WERI-Rb-1 (cell line): ENCODE measurements at regions not wholly inside any gene's neighbourhood (a gene's known extent, or its start where the extent isn't known, plus 50 kb on each side); places are given as distances from the start of the nearest gene placed in this dataset.

Source experiments
- DNase-seq: peaks from one replicate; pipeline ENCODE4 v3.0.0-alpha.2; 2020
- H3K27ac ChIP-seq: fragments of 250-450 bp; sonication (Bioruptor Pico); 2 replicates; pipeline ENCODE4 v1.5.1; 2020; ENCODE audit warnings: mild to moderate bottlenecking, moderate library complexity
- H3K27me3 ChIP-seq: fragments of 250-450 bp; sonication (Bioruptor Pico); 2 replicates; pipeline ENCODE4 v1.5.1; 2021; ENCODE audit warnings: mild to moderate bottlenecking, low read depth, moderate library complexity; ENCODE audit not compliant: insufficient read depth, severe bottlenecking
- H3K36me3 ChIP-seq: fragments of 250-450 bp; sonication (Bioruptor Pico); 2 replicates; pipeline ENCODE4 v1.5.1; 2020; ENCODE audit warnings: mild to moderate bottlenecking, moderate library complexity
- H3K4me3 ChIP-seq: 2 replicates; pipeline ENCODE4 v1.5.1; 2011; ENCODE audit warnings: low read depth, mild to moderate bottlenecking, control low read depth, low read length
- H3K9me3 ChIP-seq: fragments of 250-450 bp; sonication (Bioruptor Pico); 2 replicates; pipeline ENCODE4 v1.5.1; 2021; ENCODE audit warnings: mild to moderate bottlenecking, moderate library complexity; ENCODE audit not compliant: severe bottlenecking
- CTCF ChIP-seq: IDR thresholded peaks from 2 replicates; pipeline ENCODE4 v1.5.1; 2011; ENCODE audit warnings: low read depth, mild to moderate bottlenecking, control low read depth, inconsistent platforms, low read length

GRCh38 chr1:98364544-98364943 lies 297.0 kb upstream of the SNX7 start:
- no peaks in the 10 kb centered on the region for H3K36me3 ChIP-seq
- no peak overlapping the region for H3K4me3 ChIP-seq
- no peaks in the 10 kb centered on the region for H3K27me3 ChIP-seq
- H3K9me3 ChIP-seq = no peaks in the 10 kb centered on the region
- no peak for TF ChIP-seq CTCF
- DNase-seq = no peak
- no peak overlapping the region for H3K27ac ChIP-seq

GRCh38 chr1:98360864-98361263 lies 300.7 kb upstream of the SNX7 start:
- H3K4me3 ChIP-seq = no peak overlapping the region
- H3K9me3 ChIP-seq = no peaks in the 10 kb centered on the region
- TF ChIP-seq CTCF = no peak
- no peaks in the 10 kb centered on the region for H3K36me3 ChIP-seq
- no peaks in the 10 kb centered on the region for H3K27me3 ChIP-seq
- DNase-seq = no peak
- H3K27ac ChIP-seq = no peak overlapping the region

GRCh38 chr1:98355656-98356383 lies 305.7 kb upstream of the SNX7 start:
- Histone ChIP-seq H3K36me3 (no peaks in the 10 kb centered on the region), H3K4me3 (no peak overlapping the region), H3K27me3 (no peaks in the 10 kb centered on the region), H3K9me3 (no peaks in the 10 kb centered on the region), H3K27ac (no peak overlapping the region)
- no peak for DNase-seq
- no peak for TF ChIP-seq CTCF

- H3K9me3 ChIP-seq = no peaks in the 10 kb centered on the region
- H3K36me3 ChIP-seq = no peaks in the 10 kb centered on the region
- TF ChIP-seq CTCF = no peak
- no peak overlapping the region for H3K27ac ChIP-seq
- no peaks in the 10 kb centered on the region for H3K27me3 ChIP-seq
- no peak overlapping the region for H3K4me3 ChIP-seq
- DNase-seq = no peak
Measured at GRCh38 chr1:98352378-98352777, 309.1 kb upstream of the SNX7 start.

- Histone ChIP-seq H3K27me3 (no peaks in the 10 kb centered on the region), H3K4me3 (no peak overlapping the region), H3K36me3 (no peaks in the 10 kb centered on the region), H3K9me3 (no peaks in the 10 kb centered on the region), H3K27ac (no peak overlapping the region)
- no peak for TF ChIP-seq CTCF
- DNase-seq = no peak
Measured at GRCh38 chr1:98351561-98351960, 310.0 kb upstream of the SNX7 start.

GRCh38 chr1:98345417-98345816 lies 316.1 kb upstream of the SNX7 start:
- TF ChIP-seq CTCF = no peak
- no peak for DNase-seq
- Histone ChIP-seq H3K36me3 (no peaks in the 10 kb centered on the region), H3K9me3 (no peaks in the 10 kb centered on the region), H3K27ac (no peak overlapping the region), H3K27me3 (no peaks in the 10 kb centered on the region), H3K4me3 (no peak overlapping the region)
